Muscle layer of duodenum (tissue), 2 donors: ENCODE measurements at regions not wholly inside any gene's neighbourhood (a gene's known extent, or its start where the extent isn't known, plus 50 kb on each side); places are given as distances from the start of the nearest gene placed in this dataset.

Source experiments
- H3K27ac ChIP-seq: one replicate; pipeline ENCODE4 v1.7.0; 2013; ENCODE audit warnings: mild to moderate bottlenecking, low read length
- H3K27me3 ChIP-seq: one replicate; pipeline ENCODE4 v1.7.0; 2013; ENCODE audit warnings: low read depth, mild to moderate bottlenecking, control low read depth, low read length
- H3K36me3 ChIP-seq, 2 donors: one replicate each; pipeline ENCODE4 v1.7.0; 2013; ENCODE audit warnings: low read length in 2 of 2, control low read depth in 1 of 2, mild to moderate bottlenecking in 1 of 2; ENCODE audit not compliant: insufficient read depth in 2 of 2, control insufficient read depth in 1 of 2
- H3K4me1 ChIP-seq, 2 donors: one replicate each; pipeline ENCODE4 v1.7.0; 2013; ENCODE audit warnings: low read length in 2 of 2, mild to moderate bottlenecking in 2 of 2, control low read depth in 1 of 2, moderate library complexity in 1 of 2; ENCODE audit not compliant: insufficient read depth in 2 of 2, control insufficient read depth in 1 of 2
- H3K4me3 ChIP-seq, 2 donors: one replicate each; pipeline ENCODE4 v1.7.0; 2013; ENCODE audit warnings: low read length in 2 of 2, low read depth in 1 of 2, mild to moderate bottlenecking in 1 of 2
- H3K9me3 ChIP-seq, 2 donors: one replicate each; pipeline ENCODE4 v1.7.0; 2013; ENCODE audit warnings: low read length in 2 of 2, control low read depth in 1 of 2, mild to moderate bottlenecking in 1 of 2; ENCODE audit not compliant: control insufficient read depth in 1 of 2
- donor health status: healthy.

- H3K36me3 ChIP-seq: no peaks in the 10 kb centered on the region
- no peaks in the 10 kb centered on the region for H3K4me1 ChIP-seq
- H3K9me3 ChIP-seq: no peaks in the 10 kb centered on the region
- no peak overlapping the region for H3K27ac ChIP-seq
- H3K27me3 ChIP-seq: peaks cover 3% of the 10 kb centered on the region
- no peak overlapping the region for H3K4me3 ChIP-seq
Measured at GRCh38 chr13:109859898-109860297, 73.5 kb upstream of the IRS2 start.

GRCh38 chr13:109859216-109859835 lies 72.9 kb upstream of the IRS2 start:
- Histone ChIP-seq H3K27me3 (peaks cover 3% of the 10 kb centered on the region), H3K4me1 (no peaks in the 10 kb centered on the region), H3K9me3 (no peaks in the 10 kb centered on the region), H3K4me3 (no peak overlapping the region), H3K27ac (no peak overlapping the region), H3K36me3 (no peaks in the 10 kb centered on the region)

GRCh38 chr13:109858319-109858718 lies 71.9 kb upstream of the IRS2 start:
- Histone ChIP-seq H3K36me3 (no peaks in the 10 kb centered on the region), H3K27me3 (peaks cover 3% of the 10 kb centered on the region), H3K4me1 (no peaks in the 10 kb centered on the region)

GRCh38 chr13:109857803-109858202 lies 71.4 kb upstream of the IRS2 start:
- Histone ChIP-seq H3K36me3 (no peaks in the 10 kb centered on the region), H3K27ac (no peak overlapping the region), H3K9me3 (no peaks in the 10 kb centered on the region), H3K27me3 (peaks cover 3% of the 10 kb centered on the region), H3K4me1 (no peaks in the 10 kb centered on the region), H3K4me3 (no peak overlapping the region)

More at GRCh38 chr13:109858319-109858718, 71.9 kb upstream of the IRS2 start:
- H3K4me3 ChIP-seq: no peak overlapping the region
- H3K27ac ChIP-seq: no peak overlapping the region
- H3K9me3 ChIP-seq: no peaks in the 10 kb centered on the region

GRCh38 chr13:109857325-109857724 lies 70.9 kb upstream of the IRS2 start:
- Histone ChIP-seq H3K27me3 (peaks cover 3% of the 10 kb centered on the region), H3K27ac (no peak overlapping the region), H3K36me3 (no peaks in the 10 kb centered on the region), H3K4me1 (no peaks in the 10 kb centered on the region), H3K9me3 (no peaks in the 10 kb centered on the region), H3K4me3 (no peak overlapping the region)

- Histone ChIP-seq H3K9me3 (no peaks in the 10 kb centered on the region), H3K4me1 (no peaks in the 10 kb centered on the region), H3K36me3 (no peaks in the 10 kb centered on the region)
Measured at GRCh38 chr13:109856350-109856749, 70.0 kb upstream of the IRS2 start.

GRCh38 chr13:109853153-109853552 lies 66.8 kb upstream of the IRS2 start:
- peaks cover 3% of the 10 kb centered on the region for H3K27me3 ChIP-seq
- no peaks in the 10 kb centered on the region for H3K36me3 ChIP-seq
- no peaks in the 10 kb centered on the region for H3K9me3 ChIP-seq
- H3K4me1 ChIP-seq: no peaks in the 10 kb centered on the region
- no peak overlapping the region for H3K27ac ChIP-seq
- H3K4me3 ChIP-seq: no peak overlapping the region

More at GRCh38 chr13:109856350-109856749, 70.0 kb upstream of the IRS2 start:
- Histone ChIP-seq H3K4me3 (no peak overlapping the region), H3K27me3 (peaks cover 3% of the 10 kb centered on the region), H3K27ac (no peak overlapping the region)

GRCh38 chr13:109846185-109846584 lies 59.8 kb upstream of the IRS2 start:
- Histone ChIP-seq H3K4me3 (no peak overlapping the region), H3K36me3 (no peaks in the 10 kb centered on the region), H3K9me3 (no peaks in the 10 kb centered on the region)

GRCh38 chr13:109844396-109844795 lies 58.0 kb upstream of the IRS2 start:
- H3K4me1 ChIP-seq: peaks cover 0 to 5% of the 10 kb centered on the region in 2 donors
- H3K27me3 ChIP-seq: no peaks in the 10 kb centered on the region
- H3K36me3 ChIP-seq: no peaks in the 10 kb centered on the region
- no peak overlapping the region for H3K4me3 ChIP-seq
- H3K9me3 ChIP-seq: no peaks in the 10 kb centered on the region
- H3K27ac ChIP-seq: no peak overlapping the region

More at GRCh38 chr13:109846185-109846584, 59.8 kb upstream of the IRS2 start:
- H3K27me3 ChIP-seq: no peaks in the 10 kb centered on the region
- peaks cover 0 to 5% of the 10 kb centered on the region in 2 donors for H3K4me1 ChIP-seq
- no peak overlapping the region for H3K27ac ChIP-seq

GRCh38 chr13:109843695-109844094 lies 57.3 kb upstream of the IRS2 start:
- Histone ChIP-seq H3K4me3 (no peak overlapping the region), H3K9me3 (no peaks in the 10 kb centered on the region), H3K27ac (no peak overlapping the region), H3K36me3 (no peaks in the 10 kb centered on the region), H3K27me3 (no peaks in the 10 kb centered on the region), H3K4me1 (peaks cover 0 to 5% of the 10 kb centered on the region in 2 donors)

GRCh38 chr13:109842212-109842920 lies 56.0 kb upstream of the IRS2 start:
- Histone ChIP-seq H3K27me3 (no peaks in the 10 kb centered on the region), H3K36me3 (no peaks in the 10 kb centered on the region), H3K9me3 (no peaks in the 10 kb centered on the region), H3K27ac (no peak overlapping the region), H3K4me1 (peaks cover 0 to 5% of the 10 kb centered on the region in 2 donors), H3K4me3 (no peak overlapping the region)
